ENCODE measurements at regions not wholly inside any gene's neighbourhood (a gene's known extent, or its start where the extent isn't known, plus 50 kb on each side); places are given as distances from the start of the nearest gene placed in this dataset.

GRCh38 chr6:130500693-130501092 lies 134.9 kb downstream of the TMEM200A start:
- TF ChIP-seq POLR2A (IDR thresholded peaks at IDR 0.05) (no peak), POLR2AphosphoS5 (IDR thresholded peaks at IDR 0.05) (no peak)

All from gastroesophageal sphincter (tissue), 2 donors.